GM12874 (cell line): ENCODE measurements at regions not wholly inside any gene's neighbourhood (a gene's known extent, or its start where the extent isn't known, plus 50 kb on each side); places are given as distances from the start of the nearest gene placed in this dataset.

Experiments
- CTCF ChIP-seq: IDR thresholded peaks from 2 replicates; pipeline ENCODE4 v1.5.1; 2011; ENCODE audit warnings: low read depth, mild to moderate bottlenecking, control low read depth, low read length, moderate library complexity; ENCODE audit not compliant: insufficient read depth

DNA sequence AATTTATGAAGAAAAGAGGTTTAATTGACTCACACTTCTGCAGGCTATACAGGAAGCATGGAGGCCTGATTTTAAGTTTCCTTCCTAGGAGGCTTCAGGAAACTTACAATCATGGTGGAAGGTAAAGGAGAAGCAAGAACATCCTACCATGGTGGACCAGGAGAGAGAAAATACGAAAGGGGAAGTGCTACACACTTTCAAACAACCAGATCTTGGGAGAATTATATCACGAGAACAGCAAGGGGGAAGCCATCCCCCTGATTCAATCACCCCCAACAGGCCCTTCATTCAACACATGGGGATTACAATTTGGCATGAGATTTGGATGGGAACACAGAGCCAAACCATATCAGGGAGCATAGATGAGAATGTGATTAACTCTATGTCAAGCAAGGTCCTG is 121.0 kb downstream of the MTHFS start:
- no peak for TF ChIP-seq CTCF

- TF ChIP-seq CTCF, result no peak
Observed at GRCh38 chr15:79777916-79778315, 118.9 kb downstream of the MTHFS start.

- no peak for TF ChIP-seq CTCF
Observed at GRCh38 chr15:79778378-79778990, 118.3 kb downstream of the MTHFS start.

DNA sequence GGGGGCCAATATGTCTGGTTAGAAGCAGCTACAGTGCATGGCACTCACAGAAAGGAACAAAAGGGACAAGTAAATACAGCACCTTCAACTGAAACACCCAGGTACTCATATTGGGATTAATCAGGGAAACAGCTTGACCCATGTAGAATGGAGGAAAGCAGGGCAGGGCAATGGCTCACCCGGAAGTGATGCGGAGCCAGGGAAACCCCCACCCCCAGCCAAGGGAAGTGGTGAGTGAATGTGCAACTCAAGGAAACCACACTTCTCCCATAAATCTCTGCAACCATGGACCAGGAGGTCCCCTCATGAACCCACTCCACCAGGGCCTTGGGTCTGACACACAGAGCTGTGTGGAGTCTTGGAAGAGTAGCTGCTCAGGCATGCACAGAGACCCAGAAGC is 117.1 kb downstream of the MTHFS start:
- TF ChIP-seq CTCF, result no peak
